Stimulated activated CD8-positive, alpha-beta memory T cell treated with anti-CD3 and anti-CD28 coated beads, Interleukin-4, amount 100 ng/mL, for 1 hour (primary cell): ENCODE measurements at regions not wholly inside any gene's neighbourhood (a gene's known extent, or its start where the extent isn't known, plus 50 kb on each side); places are given as distances from the start of the nearest gene placed in this dataset.
"Not testable (repeated sequence)": the region's sequence is repeated elsewhere in the genome, so short reads cannot be mapped to it uniquely, and the experiment has no call there.

Source experiments
- DNase-seq, 2 donors: peaks; one replicate each; pipeline ENCODE4 v3.0.0-alpha.2; 2020; ENCODE audit warnings: low read depth in 2 of 2, low spot score in 1 of 2

DNA sequence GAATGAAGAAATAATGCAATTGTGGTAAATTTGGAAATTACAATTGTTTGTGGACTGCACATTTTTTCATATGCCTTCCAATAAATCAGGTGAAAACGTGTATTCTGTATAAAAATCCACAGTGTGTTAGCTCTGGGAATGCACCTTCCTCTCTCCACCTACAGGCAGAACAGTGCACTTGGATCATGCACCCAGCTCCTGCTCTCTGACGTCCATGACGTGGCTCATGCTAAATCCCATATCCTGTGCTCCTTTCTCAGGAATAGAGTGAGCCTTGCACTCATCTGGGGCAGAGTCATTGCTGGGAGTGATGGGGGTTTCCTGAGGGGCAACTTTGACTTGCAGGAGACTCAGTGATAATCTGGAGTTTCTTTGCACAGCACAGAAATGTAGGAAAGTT lies 1282.1 kb downstream of the TMEM121 start:
- DNase-seq: no peak

- DNase-seq: no peak
These were observed 1282.5 kb downstream of the TMEM121 start for GRCh38 chr14:106808907-106809306.

DNA sequence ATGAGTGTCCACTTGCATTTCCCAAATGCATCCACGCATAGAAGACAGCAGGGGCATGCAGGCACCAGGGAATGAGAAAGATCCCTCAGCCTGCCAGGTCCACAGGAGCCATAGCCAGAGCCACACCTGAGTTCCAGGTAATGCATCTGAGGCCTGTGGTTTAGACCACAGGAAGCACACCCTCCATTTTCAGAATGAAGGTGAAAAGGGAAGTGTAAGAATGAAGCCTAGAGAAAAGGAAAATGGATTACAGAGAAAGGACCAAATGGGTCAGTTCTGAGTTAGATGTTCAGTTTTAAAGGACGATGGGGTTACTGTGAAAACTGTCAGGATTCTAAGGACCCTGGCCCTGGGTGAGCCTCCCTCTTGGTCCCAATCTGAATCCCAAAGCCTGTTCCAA lies 1283.2 kb downstream of the TMEM121 start:
- DNase-seq: no peak

DNA sequence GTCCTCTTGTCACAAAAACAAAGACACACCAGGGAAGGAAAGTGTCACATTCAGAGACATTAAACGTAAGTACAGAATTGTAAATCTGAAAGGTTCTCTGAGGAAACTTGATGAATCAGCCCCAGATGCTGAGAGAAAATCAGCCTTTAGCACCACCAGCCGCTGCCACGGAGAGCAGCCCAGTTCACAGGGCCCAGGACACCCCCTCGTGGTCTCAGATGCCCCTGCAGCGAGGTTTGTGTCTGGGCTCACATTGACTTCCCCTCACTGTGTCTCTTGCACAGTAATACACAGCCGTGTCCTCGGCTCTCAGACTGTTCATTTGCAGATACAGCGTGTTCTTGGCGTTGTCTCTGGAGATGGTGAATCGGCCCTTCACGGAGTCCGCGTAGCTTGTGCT lies 1283.8 kb downstream of the TMEM121 start:
- not testable (repeated sequence) for DNase-seq

DNA sequence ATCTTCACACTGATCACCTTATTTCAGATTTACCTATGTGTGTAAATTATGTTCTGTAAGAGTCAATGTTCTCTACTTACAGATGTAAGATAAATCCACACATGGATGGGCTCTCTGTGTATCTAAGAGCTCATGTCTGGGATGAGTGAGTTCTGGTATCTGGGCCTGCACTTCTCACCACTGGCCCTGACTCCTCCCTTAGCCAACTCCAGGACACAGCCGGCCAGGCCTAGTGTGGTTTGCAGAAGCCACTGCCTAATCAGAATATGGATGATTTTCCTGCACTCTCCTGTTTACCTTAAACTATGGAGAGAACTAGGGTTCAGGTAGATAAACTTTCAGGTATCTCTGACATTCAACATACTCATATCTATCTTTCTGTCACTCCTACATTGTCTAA lies 1284.8 kb downstream of the TMEM121 start:
- no peak for DNase-seq

DNA sequence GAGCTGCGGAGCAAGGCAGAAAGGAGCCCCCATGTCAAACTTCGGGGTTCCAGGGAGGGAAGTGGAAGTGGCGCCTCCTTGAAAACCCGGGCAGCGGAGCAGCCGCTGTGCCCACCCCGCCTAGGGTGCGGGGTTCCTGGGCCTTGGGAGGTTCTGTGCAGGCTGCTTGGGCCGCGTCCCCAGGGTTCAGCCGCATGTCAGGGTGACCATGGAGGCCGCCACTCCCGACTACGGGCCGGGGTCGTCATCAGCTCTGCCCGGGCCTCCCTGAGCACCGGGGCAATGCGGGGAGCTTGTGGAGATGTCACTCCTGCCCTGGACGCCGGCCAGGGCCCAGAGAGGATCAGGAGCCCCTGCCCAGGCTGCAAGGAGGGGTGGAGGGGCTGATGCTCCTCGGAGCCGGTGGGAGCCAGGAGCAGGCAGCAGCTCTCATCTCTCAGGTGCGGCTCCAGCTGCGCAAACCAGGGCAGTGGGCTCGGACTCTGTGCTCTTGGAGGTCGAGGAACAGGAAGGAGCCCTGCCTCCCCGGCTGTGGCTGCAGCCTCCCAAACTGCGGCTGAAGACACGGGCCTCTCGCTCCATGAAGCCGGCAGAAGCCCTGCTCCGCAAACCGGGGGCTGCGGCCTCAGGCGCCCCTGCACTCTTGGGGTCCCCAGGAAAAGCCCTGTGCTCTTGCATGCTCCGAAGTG lies 1286.5 kb downstream of the TMEM121 start:
- DNase-seq: no peak

DNA sequence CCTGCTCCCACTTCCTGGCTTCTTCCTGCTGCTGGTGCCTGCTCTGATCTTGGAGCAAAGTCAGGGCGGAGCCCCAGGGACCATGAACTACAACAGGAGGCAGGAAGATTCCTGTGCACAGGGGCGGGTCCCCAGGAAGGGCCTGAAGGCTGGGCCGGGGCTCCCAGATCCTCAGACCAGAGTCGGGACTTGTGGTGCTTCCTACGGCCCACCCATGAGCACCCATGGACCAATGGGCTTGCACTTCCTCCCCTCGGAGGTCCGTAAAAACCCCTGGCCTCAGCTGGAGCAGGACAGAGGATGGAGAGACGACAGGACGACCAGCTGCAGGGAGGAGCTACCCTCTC lies 1287.1 kb downstream of the TMEM121 start:
- DNase-seq: no peak

- no peak for DNase-seq
These were observed 1293.7 kb downstream of the TMEM121 start for GRCh38 chr14:106820119-106820518.

DNA sequence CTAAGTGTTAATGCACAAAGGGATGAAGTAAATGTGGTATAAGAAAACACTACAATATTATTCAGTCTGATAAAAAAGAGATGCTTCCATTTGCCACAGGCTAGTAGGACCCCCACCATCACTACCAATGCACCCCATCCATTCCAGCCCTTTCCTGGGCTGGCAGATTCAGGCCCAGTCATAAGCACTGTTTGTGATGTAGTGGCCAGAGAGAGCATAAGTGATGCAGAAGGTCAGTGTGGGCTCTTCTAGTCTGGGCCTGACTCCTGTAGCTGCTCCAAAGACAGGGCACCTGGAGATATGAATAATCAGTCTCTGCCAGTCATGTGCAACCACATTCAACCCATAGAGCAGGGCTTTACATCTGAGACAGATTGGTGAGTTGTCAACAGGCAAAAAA lies 1294.7 kb downstream of the TMEM121 start:
- DNase-seq: no peak

- DNase-seq: no peak
These were observed 1296.5 kb downstream of the TMEM121 start for GRCh38 chr14:106822905-106823304.

GRCh38 chr14:106823552-106823951 lies 1297.2 kb downstream of the TMEM121 start:
- no peak for DNase-seq

- no peak for DNase-seq
These were observed 1300.5 kb downstream of the TMEM121 start for GRCh38 chr14:106826833-106827369.

GRCh38 chr14:106831322-106831720 lies 1304.9 kb downstream of the TMEM121 start:
- no peak for DNase-seq

DNA sequence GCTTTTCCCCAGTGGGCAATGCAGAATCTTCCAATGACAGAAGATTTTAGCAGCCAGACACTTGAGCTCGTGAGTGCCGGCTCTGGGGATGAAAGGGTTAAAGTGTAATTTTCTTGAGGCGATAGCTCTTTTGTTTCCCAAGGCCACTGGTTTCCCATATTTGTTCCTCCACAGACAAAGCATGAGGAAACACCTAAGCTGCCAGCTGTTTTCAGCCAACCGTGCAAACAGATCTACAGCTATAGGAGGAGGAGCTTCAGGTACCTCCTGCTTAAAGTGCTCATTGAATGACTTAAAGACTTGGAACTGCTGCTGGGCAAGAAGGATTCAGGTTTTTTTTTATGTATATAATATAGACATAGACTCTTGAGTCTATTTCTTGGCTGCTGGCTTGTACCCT lies 1311.5 kb downstream of the TMEM121 start:
- no peak for DNase-seq

DNA sequence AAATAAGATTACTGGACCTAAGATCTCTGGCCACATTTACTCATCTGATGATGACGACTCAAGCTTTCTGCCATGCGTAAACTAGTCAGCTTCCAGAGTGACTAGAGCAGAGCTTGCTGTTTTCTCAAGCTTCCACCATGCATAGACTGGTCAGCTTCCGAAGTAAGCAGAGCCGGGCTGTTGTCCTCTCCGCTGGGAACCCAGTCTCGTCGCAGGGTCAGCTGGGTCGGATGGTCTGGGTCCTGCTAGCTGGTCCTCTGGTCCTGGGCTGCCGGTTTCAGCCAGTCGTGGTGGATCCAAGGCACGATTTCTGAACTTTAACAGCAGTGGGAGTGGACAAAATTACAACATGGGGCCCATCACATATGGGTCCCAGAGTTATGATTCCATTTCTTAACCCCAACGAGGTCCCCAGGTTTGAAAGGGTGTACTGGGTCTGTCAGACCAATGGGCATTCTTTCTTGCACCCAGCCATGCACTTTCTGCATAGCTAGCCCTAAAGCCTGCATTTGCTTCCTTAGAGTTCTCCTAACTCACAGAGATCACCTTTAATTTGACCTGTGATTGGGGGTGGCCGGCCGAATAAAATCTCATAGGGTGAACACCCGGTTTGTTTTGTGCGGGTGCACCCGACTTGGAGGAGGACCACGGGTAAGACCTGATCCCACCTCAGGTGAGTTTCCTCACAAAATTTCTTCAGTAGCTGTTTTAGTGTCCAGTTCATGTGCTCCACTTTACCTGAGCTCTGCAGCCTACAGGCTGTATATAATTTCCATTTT lies 1312.8 kb downstream of the TMEM121 start:
- no peak for DNase-seq

GRCh38 chr14:106840258-106840657 lies 1313.9 kb downstream of the TMEM121 start:
- DNase-seq: no peak

- no peak for DNase-seq
These were observed 1314.6 kb downstream of the TMEM121 start for GRCh38 chr14:106840991-106841390.

DNA sequence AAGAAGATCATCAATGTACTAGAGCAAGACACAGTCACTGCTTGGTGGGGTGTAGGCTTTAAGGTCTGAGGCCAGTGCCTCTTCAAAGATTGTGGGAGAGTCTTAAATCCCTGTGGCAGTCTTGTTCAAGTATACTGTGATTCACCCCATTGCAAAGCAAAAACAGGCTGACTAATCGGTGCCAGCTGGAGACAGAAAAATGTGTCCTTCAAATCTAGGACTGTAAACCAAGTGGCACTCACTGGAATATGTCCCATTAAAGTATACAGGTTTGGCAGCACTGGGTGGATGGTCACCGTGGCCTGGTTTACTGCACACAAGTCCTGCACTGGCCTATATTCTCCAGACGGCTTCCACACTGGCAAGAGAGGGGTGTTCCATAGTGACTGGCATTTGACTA lies 1315.3 kb downstream of the TMEM121 start:
- no peak for DNase-seq

DNA sequence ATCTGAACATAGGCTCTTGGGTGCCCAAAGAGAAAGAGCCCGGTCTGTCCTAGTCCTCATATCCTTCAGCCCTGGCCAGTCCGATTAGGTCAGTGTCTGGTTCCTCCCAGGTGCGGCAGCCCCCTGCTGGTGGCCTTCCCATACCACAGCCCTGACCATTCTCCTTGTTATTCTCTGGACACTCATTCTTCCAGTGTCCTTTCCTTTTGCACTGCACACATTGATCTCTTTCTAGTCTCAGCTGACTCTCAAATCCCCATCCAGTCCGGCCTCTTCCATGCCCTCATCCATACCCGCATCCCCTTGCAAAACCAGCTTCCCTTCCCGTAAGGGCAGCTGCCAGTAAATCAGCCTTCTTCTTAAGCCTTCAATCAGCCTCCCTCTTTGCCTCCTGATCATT lies 1316.3 kb downstream of the TMEM121 start:
- DNase-seq: no peak

- DNase-seq: no peak
These were observed 1317.0 kb downstream of the TMEM121 start for GRCh38 chr14:106843386-106843785.

DNA sequence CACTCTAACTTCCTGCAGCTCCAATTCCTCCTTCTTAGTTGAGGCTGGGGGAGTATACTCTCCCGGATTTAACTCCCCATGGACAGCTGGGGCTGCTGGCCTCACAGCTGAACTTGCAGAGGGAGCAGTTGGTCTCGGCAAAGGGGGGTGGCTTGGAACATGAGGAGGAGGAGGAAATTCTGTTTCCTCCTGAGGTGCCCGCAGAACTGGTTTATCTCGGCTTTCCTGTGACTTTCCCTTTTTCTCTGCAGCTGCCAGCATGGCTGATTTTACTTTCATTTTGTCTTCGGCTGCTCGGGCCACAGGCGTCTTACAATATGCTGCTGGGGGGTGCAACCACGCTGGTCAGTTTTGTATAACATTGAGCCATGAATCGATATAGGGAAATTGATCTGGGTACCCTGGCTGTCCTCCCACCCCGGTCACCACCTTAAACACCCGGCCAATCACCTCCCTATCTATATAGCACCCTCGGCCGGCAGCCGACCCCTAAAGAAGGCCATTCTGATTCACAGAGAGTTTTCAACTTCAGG lies 1317.6 kb downstream of the TMEM121 start:
- no peak for DNase-seq

DNA sequence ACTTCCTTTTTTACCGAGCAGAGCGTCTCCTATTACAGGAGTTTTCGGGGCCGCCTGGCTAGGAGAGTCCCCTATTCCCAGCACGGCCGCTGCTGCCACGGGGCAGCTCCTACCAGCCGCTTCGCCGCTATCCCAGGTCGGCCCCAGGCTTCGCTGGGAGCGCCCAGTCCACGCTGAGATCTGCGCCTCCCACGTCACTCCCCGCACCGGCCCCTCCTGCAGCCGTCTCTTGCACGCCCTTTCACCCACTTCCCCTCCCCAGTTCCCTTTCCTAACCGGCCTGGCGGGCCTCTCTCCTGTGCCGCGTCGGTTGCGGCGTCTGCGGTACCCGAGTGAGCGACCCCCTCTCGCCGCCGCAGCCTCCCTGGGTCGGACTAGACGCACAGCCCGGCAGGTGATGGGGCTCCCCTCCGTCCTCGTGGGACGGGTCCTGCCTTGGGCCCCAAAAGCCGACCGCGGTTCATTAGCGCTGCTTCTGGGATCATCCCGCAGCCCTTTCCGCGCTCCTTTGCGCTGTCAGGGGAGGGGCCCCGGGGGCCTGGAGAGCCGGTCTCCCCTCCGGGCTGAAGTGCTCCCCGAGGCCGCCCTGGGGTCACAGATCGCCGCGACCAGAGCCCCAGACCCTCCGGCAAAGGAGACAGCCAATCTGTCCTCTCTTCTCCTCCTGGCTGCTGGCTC lies 1318.4 kb downstream of the TMEM121 start:
- DNase-seq: peak in 1 of 2 donors; percentile 40
